Kidney (tissue), 13 donors: ENCODE measurements at regions not wholly inside any gene's neighbourhood (a gene's known extent, or its start where the extent isn't known, plus 50 kb on each side); places are given as distances from the start of the nearest gene placed in this dataset.

Experiments
- DNase-seq, 5 donors: peaks; one replicate each; pipeline ENCODE4 v3.0.0-alpha.2; 2013 to 2020
- FAIRE-seq: peaks from 2 replicates; lab custom pipeline; 2012; peaks lifted over from hg19 to GRCh38; lab: Jason Lieb, UNC
- H3K27ac ChIP-seq, 2 donors: one replicate each; pipeline ENCODE4 v1.7.0; 2013; ENCODE audit warnings: low read depth in 2 of 2, low read length in 2 of 2, inconsistent platforms in 1 of 2
- H3K27me3 ChIP-seq: one replicate; pipeline ENCODE4 v1.7.1; 2013; ENCODE audit warnings: low read length, inconsistent platforms; ENCODE audit not compliant: control insufficient read depth, insufficient read depth
- H3K36me3 ChIP-seq, 3 donors: one replicate each; pipeline versions ENCODE4 v1.7.0 to v1.7.1; 2013; ENCODE audit warnings: low read length in 3 of 3, control low read depth in 1 of 3, inconsistent platforms in 1 of 3; ENCODE audit not compliant: insufficient read depth in 3 of 3, control insufficient read depth in 2 of 3
- H3K4me1 ChIP-seq, 3 donors: one replicate each; pipeline versions ENCODE4 v1.7.0 to v1.7.1; 2013; ENCODE audit warnings: low read length in 3 of 3, inconsistent platforms in 1 of 3, low read depth in 1 of 3; ENCODE audit not compliant: control insufficient read depth in 2 of 3, insufficient read depth in 2 of 3
- H3K4me3 ChIP-seq, 3 donors: one replicate each; pipeline versions ENCODE4 v1.7.0 to v1.8.1; 2013; ENCODE audit warnings: low read length in 3 of 3, control low read depth in 1 of 3, inconsistent platforms in 1 of 3
- H3K9ac ChIP-seq, 3 donors: one replicate each; pipeline versions ENCODE4 v1.7.0 to v1.7.1; 2013; ENCODE audit warnings: low read length in 3 of 3, control low read depth in 1 of 3, inconsistent platforms in 1 of 3
- H3K9me3 ChIP-seq, 3 donors: one replicate each; pipeline versions ENCODE4 v1.7.0 to v1.7.1; 2013; ENCODE audit warnings: low read length in 3 of 3, control low read depth in 1 of 3, inconsistent platforms in 1 of 3; ENCODE audit not compliant: control insufficient read depth in 2 of 3, insufficient read depth in 1 of 3
- CTCF ChIP-seq: IDR thresholded peaks from 3 replicates; pipeline ENCODE4 v1.5.1; 2012; ENCODE audit warnings: mild to moderate bottlenecking, moderate library complexity, borderline replicate concordance; ENCODE audit not compliant: insufficient read depth; ENCODE audit errors: extremely low read depth
- intact Hi-C: fragments of 100-400 bp; cut with DNase I; formaldehyde crosslinking; loops from one replicate; pipeline ENCODE4 v1.11.1; 2022
- donor health status: control.
- donor health status: control.
- donor health status: control.
- donor health status: control.
- donor health status: control.
- donor health status: DM: yes; HTN: yes; CAD: no.
- donor health status: Normal renal cell carcinoma (clear cell type).

- DNase-seq (no peak), FAIRE-seq (no peak)
- no peak for TF ChIP-seq CTCF
- Histone ChIP-seq H3K27ac (no peak overlapping the region), H3K4me3 (no peak overlapping the region), H3K36me3 (no peaks in the 10 kb centered on the region), H3K27me3 (no peaks in the 10 kb centered on the region), H3K9me3 (no peaks in the 10 kb centered on the region), H3K4me1 (no peaks in the 10 kb centered on the region), H3K9ac (no peak overlapping the region)
- intact Hi-C loops: no loop called here
Measured at GRCh38 chr4:53777244-53777984, 186.1 kb upstream of the LNX1 start.

- H3K27ac ChIP-seq: no peak overlapping the region
- H3K4me3 ChIP-seq: no peak overlapping the region
- no peaks in the 10 kb centered on the region for H3K27me3 ChIP-seq
- H3K9me3 ChIP-seq: no peaks in the 10 kb centered on the region
- FAIRE-seq: no peak
- no peaks in the 10 kb centered on the region for H3K36me3 ChIP-seq
- intact Hi-C loops: no loop called here
- H3K9ac ChIP-seq: no peak overlapping the region
- H3K4me1 ChIP-seq: no peaks in the 10 kb centered on the region
- no peak for DNase-seq
- TF ChIP-seq CTCF: no peak
Measured at GRCh38 chr4:53776141-53776540, 184.9 kb upstream of the LNX1 start.

- no peak overlapping the region for H3K9ac ChIP-seq
- no peaks in the 10 kb centered on the region for H3K9me3 ChIP-seq
- DNase-seq (no peak), FAIRE-seq (no peak)
- TF ChIP-seq CTCF: no peak
- no peaks in the 10 kb centered on the region for H3K36me3 ChIP-seq
- no peak overlapping the region for H3K27ac ChIP-seq
- H3K4me1 ChIP-seq: no peaks in the 10 kb centered on the region
- H3K4me3 ChIP-seq: no peak overlapping the region
- H3K27me3 ChIP-seq: no peaks in the 10 kb centered on the region
- intact Hi-C loops: no loop called here
Measured at GRCh38 chr4:53775381-53775780, 184.1 kb upstream of the LNX1 start.
